GM03348 (cell line): ENCODE measurements at regions not wholly inside any gene's neighbourhood (a gene's known extent, or its start where the extent isn't known, plus 50 kb on each side); places are given as distances from the start of the nearest gene placed in this dataset.
A peak's percentile ranks its signal among the peaks of the same experiment; 100 is the strongest.
"Not testable (repeated sequence)": the region's sequence is repeated elsewhere in the genome, so short reads cannot be mapped to it uniquely, and the experiment has no call there.

Source experiments
- DNase-seq: peaks from one replicate; pipeline ENCODE4 v3.0.0; 2012; ENCODE audit warnings: low spot score

- not testable (repeated sequence) for DNase-seq
Observed at GRCh38 chr6:26720663-26721218, 61.2 kb upstream of the ZNF322 start.

GRCh38 chr6:26730019-26730766 is 70.6 kb upstream of the ZNF322 start:
- DNase-seq, result not testable (repeated sequence)

- not testable (repeated sequence) for DNase-seq
Observed at GRCh38 chr6:26734776-26735472, 75.4 kb upstream of the ZNF322 start.

- no peak for DNase-seq
Observed at GRCh38 chr6:26739811-26740210, 80.3 kb upstream of the ZNF322 start.

GRCh38 chr6:26743157-26743821 is 83.7 kb upstream of the ZNF322 start:
- peak; percentile 71 for DNase-seq

- DNase-seq, result peak; percentile 6
Observed at GRCh38 chr6:26743941-26744699, 84.6 kb upstream of the ZNF322 start.

GRCh38 chr6:26744837-26745282 is 85.3 kb upstream of the ZNF322 start:
- DNase-seq, result not testable (repeated sequence)

GRCh38 chr6:26745964-26746363 is 86.4 kb upstream of the ZNF322 start:
- not testable (repeated sequence) for DNase-seq

GRCh38 chr6:26749126-26749758 is 89.7 kb upstream of the ZNF322 start:
- not testable (repeated sequence) for DNase-seq

- DNase-seq, result not testable (repeated sequence)
Observed at GRCh38 chr6:26749759-26750126, 90.2 kb upstream of the ZNF322 start.

- DNase-seq, result no peak
Observed at GRCh38 chr6:26754212-26754611, 94.7 kb upstream of the ZNF322 start.

GRCh38 chr6:26754801-26755200 is 95.3 kb upstream of the ZNF322 start:
- DNase-seq, result not testable (repeated sequence)

GRCh38 chr6:26756067-26756805 is 96.7 kb upstream of the ZNF322 start:
- not testable (repeated sequence) for DNase-seq

GRCh38 chr6:26766203-26766902 is 106.8 kb upstream of the ZNF322 start:
- DNase-seq, result not testable (repeated sequence)

GRCh38 chr6:26770941-26771666 is 111.6 kb upstream of the ZNF322 start:
- DNase-seq, result not testable (repeated sequence)

- DNase-seq, result not testable (repeated sequence)
Observed at GRCh38 chr6:26773414-26773813, 113.9 kb upstream of the ZNF322 start.

- not testable (repeated sequence) for DNase-seq
Observed at GRCh38 chr6:26780563-26780962, 121.0 kb upstream of the ZNF322 start.

GRCh38 chr6:26795474-26796307 is 136.1 kb upstream of the ZNF322 start:
- not testable (repeated sequence) for DNase-seq
